ENCODE measurements at regions not wholly inside any gene's neighbourhood (a gene's known extent, or its start where the extent isn't known, plus 50 kb on each side); places are given as distances from the start of the nearest gene placed in this dataset.

DNA sequence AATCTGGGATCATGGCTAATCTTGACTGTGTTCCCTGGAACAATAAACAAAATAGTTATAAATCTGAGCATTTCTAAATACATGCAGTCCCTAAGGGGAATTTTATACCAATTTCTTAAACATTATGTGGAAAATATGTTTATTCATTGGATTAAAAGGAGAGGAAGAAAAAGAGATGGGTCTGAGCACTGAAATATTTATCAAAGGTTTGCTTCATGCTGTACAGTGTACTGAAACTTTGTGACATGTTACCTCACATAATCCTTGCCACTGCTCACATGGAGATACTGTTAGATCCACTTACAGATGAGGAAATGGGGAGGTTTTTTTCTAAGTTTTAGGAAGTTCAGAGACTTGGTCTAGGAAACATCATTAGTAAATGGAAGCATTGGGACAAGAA, 443.6 kb downstream of the SPRY1 start:
- no peak for DNase-seq (ENCODE audit: extremely low spot score)
- POLR2A ChIA-PET = no interaction called here
- no peak for TF ChIP-seq SUZ12 (IDR thresholded peaks at IDR 0.05)
- TF ChIP-seq ELF4 (IDR thresholded peaks at IDR 0.05) = no peak
- no peak for TF ChIP-seq SP1 (IDR thresholded peaks at IDR 0.05)
- TF ChIP-seq, protein P1, sequence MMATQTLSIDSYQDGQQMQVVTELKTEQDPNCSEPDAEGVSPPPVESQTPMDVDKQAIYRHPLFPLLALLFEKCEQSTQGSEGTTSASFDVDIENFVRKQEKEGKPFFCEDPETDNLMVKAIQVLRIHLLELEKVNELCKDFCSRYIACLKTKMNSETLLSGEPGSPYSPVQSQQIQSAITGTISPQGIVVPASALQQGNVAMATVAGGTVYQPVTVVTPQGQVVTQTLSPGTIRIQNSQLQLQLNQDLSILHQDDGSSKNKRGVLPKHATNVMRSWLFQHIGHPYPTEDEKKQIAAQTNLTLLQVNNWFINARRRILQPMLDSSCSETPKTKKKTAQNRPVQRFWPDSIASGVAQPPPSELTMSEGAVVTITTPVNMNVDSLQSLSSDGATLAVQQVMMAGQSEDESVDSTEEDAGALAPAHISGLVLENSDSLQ (IDR thresholded peaks at IDR 0.05) = no peak
- TF ChIP-seq ARNT (IDR thresholded peaks at IDR 0.05) = no peak
- no peak for TF ChIP-seq TARDBP (IDR thresholded peaks at IDR 0.05)
- TF ChIP-seq ZNF384 (IDR thresholded peaks at IDR 0.05) = no peak
- TF ChIP-seq HDGF (IDR thresholded peaks at IDR 0.05; ENCODE audit: borderline replicate concordance) = no peak
- no peak for TF ChIP-seq FOXM1 (IDR thresholded peaks at IDR 0.05; ENCODE audit: borderline replicate concordance)
- CTCF ChIA-PET = no interaction called here

DNA sequence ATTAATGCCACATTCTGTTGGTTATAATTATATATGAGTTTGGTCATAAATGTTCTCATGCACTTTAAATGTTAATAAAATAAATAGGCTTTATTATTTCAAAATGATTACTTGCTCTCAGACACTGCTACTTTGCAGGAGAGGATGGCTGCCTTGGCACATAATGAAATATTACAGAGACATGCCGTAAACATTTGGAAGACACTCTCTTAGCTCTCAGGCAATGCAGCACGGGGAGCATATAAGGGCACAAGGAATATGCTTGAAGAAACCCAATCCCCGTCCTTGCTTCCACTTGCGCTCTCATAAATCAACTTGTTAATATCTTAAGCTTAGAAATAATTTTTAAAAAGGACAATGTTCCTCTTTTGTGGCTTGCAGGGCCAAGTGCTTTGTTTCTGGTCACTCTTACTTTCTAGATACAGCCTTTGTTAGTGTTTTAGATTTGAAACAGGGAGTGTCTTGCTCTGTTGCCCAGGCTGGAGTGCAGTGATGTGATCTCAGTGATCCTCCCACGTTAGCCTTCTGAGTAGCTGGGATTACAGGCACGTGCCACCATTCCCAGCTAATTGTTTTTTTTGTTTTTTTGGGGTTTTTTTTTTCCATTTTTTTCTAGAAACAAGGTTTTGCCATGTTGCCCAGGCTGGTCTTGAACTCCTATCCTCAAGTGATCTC, 445.0 kb downstream of the SPRY1 start:
- TF ChIP-seq SP1 (IDR thresholded peaks at IDR 0.05) = no peak
- no peak for TF ChIP-seq ELF4 (IDR thresholded peaks at IDR 0.05)
- no peak for TF ChIP-seq LEF1 (IDR thresholded peaks at IDR 0.05; ENCODE audit: borderline replicate concordance)
- no peak for TF ChIP-seq FOXK2 (IDR thresholded peaks at IDR 0.05)
- TF ChIP-seq TARDBP (IDR thresholded peaks at IDR 0.05) = no peak
- TF ChIP-seq L3MBTL2 (conservative IDR thresholded peaks at IDR 0.05) = no peak
- TF ChIP-seq ZNF384 (IDR thresholded peaks at IDR 0.05) = no peak
- TF ChIP-seq SUZ12 (IDR thresholded peaks at IDR 0.05) = no peak
- TF ChIP-seq FOXA1 (IDR thresholded peaks at IDR 0.05) = no peak
- CTCF ChIA-PET = no interaction called here
- DNase-seq (ENCODE audit: extremely low spot score) = no peak
- POLR2A ChIA-PET = no interaction called here

DNA sequence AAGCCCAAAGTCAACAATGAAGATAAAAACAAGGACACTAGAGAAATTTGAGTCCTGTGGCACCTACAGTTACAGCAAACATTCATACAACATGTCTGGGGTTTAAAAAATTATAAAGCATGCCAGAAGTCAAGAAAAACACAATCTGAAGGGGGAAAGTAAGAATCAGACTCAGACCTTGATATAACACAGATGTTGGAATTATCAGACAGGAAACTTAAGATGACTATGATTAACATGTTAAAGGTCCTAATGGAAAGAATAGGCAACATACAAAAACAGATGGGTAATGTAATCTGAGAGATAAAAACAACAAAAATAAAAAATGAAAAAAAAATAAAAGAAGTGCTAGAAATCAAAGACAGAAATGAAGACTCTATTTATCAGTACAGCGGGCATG, 446.5 kb downstream of the SPRY1 start:
- TF ChIP-seq ARNT (IDR thresholded peaks at IDR 0.05) = no peak
- no peak for DNase-seq (ENCODE audit: extremely low spot score)
- POLR2A ChIA-PET = no interaction called here
- CTCF ChIA-PET = no interaction called here

DNA sequence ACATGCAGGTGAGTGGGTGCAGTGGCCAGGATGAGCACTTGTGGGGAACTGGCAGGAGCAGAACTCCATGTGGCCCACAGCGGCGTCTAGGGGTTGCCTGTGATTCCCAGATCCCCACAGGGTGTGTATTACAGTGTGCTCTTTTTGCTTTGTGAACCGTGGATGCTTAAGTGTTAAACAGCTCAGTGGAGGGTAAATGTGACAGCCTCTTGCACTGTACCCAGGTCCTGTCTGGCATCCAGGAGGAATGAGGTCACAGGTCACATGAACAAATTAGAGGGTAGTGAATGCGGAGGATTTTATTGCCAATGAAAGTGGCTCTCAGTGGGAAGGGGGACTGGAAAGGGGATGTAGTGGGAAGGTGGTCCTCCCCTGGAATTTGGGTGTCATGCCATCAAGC, 447.8 kb downstream of the SPRY1 start:
- no peak for DNase-seq (ENCODE audit: extremely low spot score)
- POLR2A ChIA-PET = no interaction called here
- TF ChIP-seq BHLHE40 (IDR thresholded peaks at IDR 0.05; ENCODE audit: borderline replicate concordance) (no peak), FOXK2 (IDR thresholded peaks at IDR 0.05) (no peak), LEF1 (IDR thresholded peaks at IDR 0.05; ENCODE audit: borderline replicate concordance) (no peak), FOXA1 (IDR thresholded peaks at IDR 0.05) (no peak), L3MBTL2 (conservative IDR thresholded peaks at IDR 0.05) (no peak), SUZ12 (IDR thresholded peaks at IDR 0.05) (no peak), NFRKB (IDR thresholded peaks at IDR 0.05) (no peak), HDGF (IDR thresholded peaks at IDR 0.05; ENCODE audit: borderline replicate concordance) (no peak), FOXM1 (IDR thresholded peaks at IDR 0.05; ENCODE audit: borderline replicate concordance) (no peak), ELF4 (IDR thresholded peaks at IDR 0.05) (no peak), CTBP1 (IDR thresholded peaks at IDR 0.05; ENCODE audit: borderline replicate concordance) (no peak)
- TF ChIP-seq, protein P1 (IDR thresholded peaks at IDR 0.05) = no peak
- CTCF ChIA-PET = interaction anchor here (0.7 kb wide), 1 partner anchor 11 kb away, joined by 3 read pairs; no protein-coding TSS in a partner anchor

DNA sequence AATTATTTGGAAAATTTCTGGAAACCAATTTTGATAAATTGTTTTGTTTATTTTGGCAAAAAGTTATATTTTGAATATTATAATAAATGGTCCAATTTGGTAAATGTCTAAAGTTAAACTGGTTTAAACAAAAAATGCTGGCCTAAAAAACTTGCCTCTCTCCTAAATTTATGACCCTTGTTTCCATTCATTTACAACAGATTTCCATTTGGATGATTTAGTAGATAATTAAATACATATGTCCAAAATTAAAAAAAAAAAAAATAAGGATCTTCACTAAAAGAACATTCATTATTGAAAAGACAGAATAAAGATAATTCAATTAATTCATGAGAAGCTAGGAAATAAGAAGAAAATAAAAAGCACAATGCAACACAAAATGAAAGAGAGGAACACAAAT, 449.5 kb downstream of the SPRY1 start:
- no peak for DNase-seq (ENCODE audit: extremely low spot score)
- no peak for TF ChIP-seq ELF4 (IDR thresholded peaks at IDR 0.05)
- no peak for TF ChIP-seq SP1 (IDR thresholded peaks at IDR 0.05)
- no peak for TF ChIP-seq SUZ12 (IDR thresholded peaks at IDR 0.05)
- TF ChIP-seq, protein P1 (IDR thresholded peaks at IDR 0.05) = no peak
- no peak for TF ChIP-seq ZNF384 (IDR thresholded peaks at IDR 0.05)
- TF ChIP-seq CTBP1 (IDR thresholded peaks at IDR 0.05; ENCODE audit: borderline replicate concordance) = no peak
- no peak for TF ChIP-seq ARNT (IDR thresholded peaks at IDR 0.05)
- TF ChIP-seq FOXM1 (IDR thresholded peaks at IDR 0.05; ENCODE audit: borderline replicate concordance) = no peak
- no peak for TF ChIP-seq HDGF (IDR thresholded peaks at IDR 0.05; ENCODE audit: borderline replicate concordance)
- TF ChIP-seq NFRKB (IDR thresholded peaks at IDR 0.05) = no peak
- TF ChIP-seq L3MBTL2 (conservative IDR thresholded peaks at IDR 0.05) = no peak
- TF ChIP-seq BHLHE40 (IDR thresholded peaks at IDR 0.05; ENCODE audit: borderline replicate concordance) = no peak
- TF ChIP-seq LEF1 (IDR thresholded peaks at IDR 0.05; ENCODE audit: borderline replicate concordance) = no peak
- TF ChIP-seq FOXA1 (IDR thresholded peaks at IDR 0.05) = no peak
- ChIA-PET POLR2A (no interaction called here), CTCF (no interaction called here)

DNA sequence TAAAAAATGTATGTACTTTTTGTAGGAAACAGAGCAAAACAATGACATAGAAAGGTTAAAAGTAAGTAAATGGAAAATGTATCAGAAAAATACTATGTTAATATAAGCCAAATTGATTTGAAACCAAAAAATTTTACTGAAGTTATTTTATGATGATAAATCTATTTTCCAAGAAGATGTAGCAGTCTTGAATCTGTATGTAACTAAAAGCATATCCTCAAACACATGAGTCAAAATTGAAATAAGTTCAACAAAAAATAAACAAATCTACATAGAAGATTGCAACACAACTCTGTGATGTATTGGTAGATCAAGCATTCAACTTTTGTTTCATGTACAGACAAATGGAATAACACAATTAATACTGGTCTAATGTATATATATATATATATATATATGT, 450.0 kb downstream of the SPRY1 start:
- TF ChIP-seq FOXK2 (IDR thresholded peaks at IDR 0.05) (no peak), LEF1 (IDR thresholded peaks at IDR 0.05; ENCODE audit: borderline replicate concordance) (no peak)
- DNase-seq (ENCODE audit: extremely low spot score) = no peak
- CTCF ChIA-PET = no interaction called here
- POLR2A ChIA-PET = no interaction called here

DNA sequence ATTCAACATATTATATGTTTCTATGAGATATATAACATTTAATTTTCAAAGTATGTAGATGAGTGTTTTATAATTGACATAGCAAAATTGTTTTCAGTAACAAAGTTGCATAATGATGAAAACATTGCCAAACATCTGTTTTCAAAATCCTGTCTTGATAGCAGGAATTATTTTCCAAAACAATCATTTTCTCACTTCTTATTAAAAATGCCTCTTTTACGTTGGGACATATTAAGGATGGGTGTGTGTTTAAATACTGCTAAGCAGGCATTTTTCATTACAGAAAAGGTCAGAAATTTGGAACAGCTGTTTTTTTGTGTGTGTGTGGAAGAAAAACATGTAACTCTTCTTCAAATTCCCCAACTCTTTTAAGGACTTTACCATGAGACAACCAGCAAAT, 452.0 kb downstream of the SPRY1 start:
- ChIA-PET CTCF (no interaction called here), POLR2A (no interaction called here)
- DNase-seq (ENCODE audit: extremely low spot score) = no peak
- TF ChIP-seq SP1 (IDR thresholded peaks at IDR 0.05) = no peak
- no peak for TF ChIP-seq SUZ12 (IDR thresholded peaks at IDR 0.05)
- TF ChIP-seq FOXK2 (IDR thresholded peaks at IDR 0.05) = no peak
- TF ChIP-seq LEF1 (IDR thresholded peaks at IDR 0.05; ENCODE audit: borderline replicate concordance) = no peak
